ENCODE measurements at regions not wholly inside any gene's neighbourhood (a gene's known extent, or its start where the extent isn't known, plus 50 kb on each side); places are given as distances from the start of the nearest gene placed in this dataset.
"Not testable (repeated sequence)": the region's sequence is repeated elsewhere in the genome, so short reads cannot be mapped to it uniquely, and the experiment has no call there.

DNA sequence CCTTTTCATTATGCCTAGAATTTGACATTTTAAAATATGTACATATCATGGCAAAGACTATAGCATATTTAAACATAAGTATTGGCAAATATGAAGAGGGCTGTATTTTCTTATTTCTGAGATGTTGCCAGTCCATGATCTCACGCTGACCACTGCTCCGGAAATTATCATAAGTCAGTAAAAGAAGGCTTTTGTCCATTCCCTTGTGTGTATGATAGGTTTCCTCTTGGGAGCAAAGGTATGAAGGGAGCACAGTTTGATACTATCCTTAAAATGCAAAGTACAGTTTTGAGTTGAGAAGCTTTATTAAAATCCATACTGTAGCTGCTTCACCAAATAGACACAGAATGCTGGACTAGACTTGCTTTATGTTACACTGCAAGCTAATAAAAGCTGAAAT lies 52.6 kb upstream of the AGA start:
- DNase-seq (ENCODE audit: low read depth) = no peak

DNA sequence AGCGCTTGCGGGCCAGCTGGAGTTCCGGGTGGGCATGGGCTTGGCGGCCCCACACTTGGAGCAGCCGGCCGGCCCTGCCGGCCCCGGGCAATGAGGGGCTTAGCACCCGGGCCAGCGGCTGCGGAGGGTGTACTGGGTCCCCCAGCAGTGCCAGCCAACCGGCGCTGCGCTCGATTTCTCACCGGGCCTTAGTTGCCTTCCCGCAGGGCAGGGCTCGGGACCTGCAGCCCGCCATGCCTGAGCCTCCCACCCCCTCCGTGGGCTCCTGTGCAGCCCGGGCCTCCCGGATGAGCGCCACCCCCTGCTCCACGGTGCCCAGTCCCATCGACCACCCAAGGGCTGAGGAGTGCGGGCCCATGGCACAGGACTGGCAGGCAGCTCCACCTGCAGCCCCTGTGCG lies 53.4 kb upstream of the AGA start:
- DNase-seq (ENCODE audit: low read depth) = not testable (repeated sequence)

DNA sequence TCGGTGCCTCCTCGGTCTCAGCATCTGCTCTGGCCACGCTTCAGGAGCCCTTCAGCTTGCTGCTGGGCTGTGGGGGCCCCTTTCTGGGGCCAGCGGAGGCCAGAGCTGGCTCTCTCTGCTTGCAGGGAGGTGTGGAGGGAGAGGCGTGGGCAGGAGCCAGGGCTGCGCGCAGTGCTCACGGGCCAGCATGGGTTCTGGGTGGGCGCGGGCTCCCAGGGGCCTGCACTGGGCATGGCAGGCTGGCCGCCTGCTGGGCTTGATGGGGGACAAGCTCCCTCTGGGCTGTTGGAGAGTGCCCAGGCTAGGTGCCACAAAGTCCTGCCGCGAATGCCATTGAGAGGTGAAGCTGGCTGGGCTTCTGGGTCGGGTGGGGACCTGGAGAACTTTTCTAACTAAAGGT lies 57.3 kb upstream of the AGA start:
- no peak for DNase-seq (ENCODE audit: low read depth)

DNA sequence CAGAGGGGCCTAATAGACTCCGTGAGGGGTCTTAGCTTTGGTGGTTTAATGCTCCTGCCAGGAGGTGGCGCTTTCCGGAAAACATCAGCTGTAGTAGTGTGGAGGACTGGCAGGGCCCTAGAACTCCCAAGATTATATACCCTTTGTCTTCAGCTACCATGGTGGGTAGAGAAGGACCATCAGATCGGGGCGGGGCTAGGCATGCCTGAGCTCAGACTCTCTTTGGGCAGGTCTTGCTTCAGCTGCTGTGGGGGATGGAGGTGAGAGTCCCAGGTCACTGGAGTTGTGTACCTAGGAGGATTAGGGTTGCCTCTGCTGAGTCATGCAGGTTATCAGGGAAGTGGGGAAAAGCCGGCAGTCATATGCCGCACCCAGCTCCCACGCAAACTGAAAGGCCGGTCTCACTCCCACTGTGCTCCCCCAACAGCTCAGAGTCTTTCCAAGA lies 63.0 kb upstream of the AGA start:
- DNase-seq (ENCODE audit: low read depth) = no peak

DNA sequence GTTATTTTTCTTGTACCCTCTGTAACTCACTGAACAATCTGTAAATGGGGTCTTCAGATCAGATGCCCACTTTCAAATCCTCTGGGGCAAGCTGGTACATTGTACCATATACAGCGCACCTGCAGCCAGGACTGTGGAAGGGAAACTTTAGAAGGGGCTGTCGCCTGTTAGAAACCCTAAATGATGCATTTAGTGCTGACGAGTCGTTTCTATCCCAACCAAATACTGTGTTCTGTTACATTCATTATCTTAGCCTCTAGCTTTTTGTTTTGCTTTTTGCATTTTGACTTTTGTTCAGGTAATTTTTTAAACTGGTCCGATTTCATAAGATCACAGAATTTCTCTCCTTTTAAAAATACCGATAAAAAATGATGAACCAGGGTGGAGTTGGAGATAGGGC lies 66.4 kb upstream of the AGA start:
- DNase-seq (ENCODE audit: low read depth) = no peak

DNA sequence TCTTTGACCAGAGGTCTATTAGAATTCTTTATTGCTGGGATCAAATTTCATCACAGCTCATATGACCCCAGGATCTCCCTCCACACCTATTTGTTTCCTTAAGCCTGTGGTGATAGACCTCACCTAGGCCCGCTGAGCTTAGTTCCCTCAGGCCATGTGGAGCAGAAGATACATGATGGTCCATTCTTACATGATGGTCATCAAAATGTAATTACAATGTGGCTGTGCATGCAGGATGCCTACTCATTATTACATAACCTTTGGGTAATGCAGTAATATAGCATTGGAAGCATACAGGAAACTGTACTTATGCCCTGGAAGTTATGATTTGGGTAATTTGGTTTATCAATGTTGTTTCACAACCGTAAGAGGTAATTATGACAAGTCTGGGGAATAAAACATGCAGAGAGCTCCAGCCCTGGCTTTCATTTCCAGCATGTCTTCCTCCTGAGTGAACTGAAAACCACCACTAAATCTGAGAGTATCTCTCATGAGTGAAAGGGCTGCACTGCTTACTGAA lies 67.0 kb upstream of the AGA start:
- no peak for DNase-seq (ENCODE audit: low read depth)

DNA sequence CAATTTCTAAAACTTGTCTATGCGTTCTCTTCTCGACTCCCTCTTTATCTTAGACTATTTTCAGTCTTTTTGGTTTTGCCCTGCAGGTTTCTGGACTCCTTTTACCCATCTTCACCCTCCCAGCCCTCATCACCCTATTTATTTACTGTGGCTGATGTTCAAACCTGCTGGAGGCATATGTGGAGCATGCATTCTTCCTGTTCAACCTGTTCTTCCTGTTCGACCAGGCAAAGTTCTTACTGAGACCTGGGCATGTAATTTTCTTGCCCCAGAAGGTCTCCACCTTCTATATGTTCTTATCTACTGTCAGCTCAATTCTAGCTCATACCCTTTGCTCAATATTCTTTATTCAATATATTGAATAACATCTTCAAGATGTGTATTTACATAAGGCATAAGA lies 69.4 kb upstream of the AGA start:
- no peak for DNase-seq (ENCODE audit: low read depth)

DNA sequence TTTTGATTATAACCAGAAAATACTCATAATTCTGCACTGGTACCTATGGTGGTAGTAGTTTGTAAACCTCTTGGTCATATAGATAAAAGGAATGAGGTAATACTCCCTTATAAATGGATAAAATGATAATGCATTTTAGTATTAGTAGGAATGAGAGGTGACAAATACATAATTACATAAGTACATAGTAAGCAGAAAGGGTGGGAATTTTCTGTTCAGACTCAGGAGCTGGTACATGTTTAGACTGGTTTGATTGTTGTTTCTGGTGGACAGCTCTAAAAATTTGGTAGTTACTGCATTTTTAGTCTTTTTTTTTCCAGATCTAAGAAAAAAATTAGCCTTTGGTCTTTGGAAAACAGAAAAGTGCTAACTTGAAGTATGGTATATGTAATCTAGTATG lies 70.4 kb upstream of the AGA start:
- no peak for DNase-seq (ENCODE audit: low read depth)

DNA sequence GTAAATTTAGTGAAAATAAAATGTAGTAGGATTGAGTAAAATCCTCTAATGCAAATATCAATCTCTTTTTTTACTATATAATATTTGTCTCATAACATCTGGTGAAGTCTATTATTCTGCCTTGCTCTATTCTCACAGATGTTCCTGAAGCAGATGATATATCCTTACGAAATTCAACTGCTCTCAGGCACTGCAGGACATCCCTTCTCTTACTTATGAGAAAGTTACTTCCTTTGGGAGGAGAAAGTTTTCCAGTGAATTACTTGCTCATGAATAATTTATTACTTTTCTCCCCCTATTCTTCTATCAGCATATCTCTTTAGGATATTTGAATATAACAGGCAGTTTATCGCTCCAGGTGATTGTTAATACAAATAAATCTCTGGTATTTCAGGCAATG lies 75.6 kb upstream of the AGA start:
- DNase-seq (ENCODE audit: low read depth) = no peak

DNA sequence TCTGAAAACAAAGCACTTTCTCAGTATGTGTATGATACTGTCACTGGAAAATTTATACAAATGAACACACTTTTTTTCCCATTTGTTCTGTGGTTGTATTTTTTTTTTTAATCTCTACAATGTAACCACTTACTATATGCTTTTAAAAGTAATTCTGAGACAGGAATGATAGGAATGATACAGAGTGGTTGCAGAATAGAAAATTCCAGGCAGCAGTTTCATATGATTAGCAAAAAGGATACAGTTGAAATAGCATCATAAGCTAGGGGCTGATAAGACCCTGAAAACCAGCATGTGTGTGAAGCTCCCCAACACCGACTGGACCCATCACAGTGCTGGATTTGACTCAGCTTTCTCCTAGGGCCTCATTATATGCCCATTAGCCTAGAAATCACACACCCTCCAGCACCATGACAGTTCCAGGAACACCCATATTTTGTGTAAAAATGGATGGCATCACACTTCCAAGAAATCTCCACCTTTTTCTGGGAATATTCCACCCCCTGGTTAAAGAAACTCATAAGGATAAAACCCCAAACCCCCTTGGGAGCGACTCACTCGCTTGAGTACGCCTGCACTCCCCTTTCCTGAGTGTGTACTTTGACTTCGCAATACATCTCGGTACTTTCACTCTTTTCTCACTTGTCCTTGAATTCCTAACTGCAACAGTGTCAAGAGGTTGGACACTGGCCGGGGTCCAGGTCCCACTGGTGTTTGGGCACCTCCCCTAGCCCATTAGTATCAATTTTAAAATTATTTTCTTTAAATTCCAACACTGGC lies 77.4 kb upstream of the AGA start:
- no peak for DNase-seq (ENCODE audit: low read depth)

DNA sequence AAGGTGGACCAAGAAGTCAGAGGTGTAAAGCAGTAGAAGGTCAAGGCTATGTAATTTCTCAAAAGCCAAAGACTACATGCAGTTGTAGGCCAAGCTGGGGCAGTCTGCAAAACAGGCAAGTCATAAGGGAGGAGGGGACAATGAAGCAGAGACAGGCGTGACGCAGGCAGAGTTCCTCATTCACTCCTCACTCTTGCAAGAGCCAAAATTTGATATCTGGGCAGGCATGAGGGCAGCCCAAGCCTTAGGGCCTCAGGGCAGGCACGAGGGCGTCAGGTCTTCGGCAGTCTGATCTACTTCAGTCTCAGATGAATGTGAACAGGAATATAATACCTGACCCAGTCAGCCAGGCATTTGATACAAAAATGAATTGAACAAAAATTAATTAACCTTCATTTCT lies 86.4 kb upstream of the AGA start:
- DNase-seq (ENCODE audit: low read depth) = no peak

DNA sequence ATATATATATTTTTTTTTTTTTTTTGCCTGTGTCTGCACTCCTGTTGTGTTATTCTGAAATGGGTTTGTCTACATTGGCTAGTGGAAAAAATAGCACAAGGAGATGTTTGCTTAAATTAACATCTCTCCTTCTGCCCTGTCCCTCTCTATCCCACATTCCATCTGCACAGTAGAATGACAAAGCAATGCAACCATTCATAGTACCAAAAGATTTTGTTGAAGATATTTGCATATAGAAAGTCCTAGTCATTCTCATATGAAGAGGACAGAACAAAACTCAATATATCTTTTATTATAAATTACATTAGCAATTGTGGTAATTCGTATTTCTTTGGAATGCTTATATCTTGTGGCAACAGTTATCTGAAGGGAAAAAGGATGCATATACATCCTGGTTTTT lies 88.3 kb upstream of the AGA start:
- DNase-seq (ENCODE audit: low read depth) = no peak

DNA sequence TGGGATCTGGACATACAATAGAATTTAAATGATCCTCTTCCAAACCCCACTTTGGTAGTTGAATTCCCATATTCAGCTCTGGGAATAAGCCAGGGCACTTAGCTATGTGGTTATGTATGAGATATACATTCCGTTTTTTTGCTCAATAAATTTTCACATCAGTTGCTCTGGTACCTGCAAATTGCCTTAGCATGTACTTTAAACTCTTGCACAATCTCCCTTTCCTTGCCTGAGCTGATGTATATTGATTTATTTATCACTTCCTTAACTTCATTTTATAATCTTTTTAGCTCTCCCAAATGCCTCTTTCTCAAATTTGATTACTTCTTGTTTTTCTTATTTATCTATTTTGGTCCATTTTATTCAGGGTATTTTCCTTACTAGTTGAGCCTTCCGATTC lies 90.1 kb upstream of the AGA start:
- no peak for DNase-seq (ENCODE audit: low read depth)

DNA sequence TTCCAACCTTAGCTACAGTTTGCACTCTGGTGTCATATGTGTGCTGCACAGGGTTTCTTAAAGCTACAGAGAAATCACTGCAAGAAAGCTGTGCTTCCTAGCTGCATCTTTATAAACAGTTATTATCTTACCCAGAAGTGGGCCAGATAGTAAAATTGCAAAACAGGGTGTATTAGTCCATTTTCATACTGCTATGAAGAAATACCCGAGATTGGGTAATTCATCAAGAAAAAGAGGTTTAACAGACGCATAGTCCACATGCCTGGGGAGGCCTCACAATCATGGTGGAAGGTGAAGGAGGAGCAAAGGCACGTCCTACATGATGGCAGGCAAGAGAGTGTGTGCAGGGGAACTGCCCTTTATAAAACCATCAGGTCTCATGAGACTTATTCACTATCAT lies 92.6 kb upstream of the AGA start:
- not testable (repeated sequence) for DNase-seq (ENCODE audit: low read depth)

DNA sequence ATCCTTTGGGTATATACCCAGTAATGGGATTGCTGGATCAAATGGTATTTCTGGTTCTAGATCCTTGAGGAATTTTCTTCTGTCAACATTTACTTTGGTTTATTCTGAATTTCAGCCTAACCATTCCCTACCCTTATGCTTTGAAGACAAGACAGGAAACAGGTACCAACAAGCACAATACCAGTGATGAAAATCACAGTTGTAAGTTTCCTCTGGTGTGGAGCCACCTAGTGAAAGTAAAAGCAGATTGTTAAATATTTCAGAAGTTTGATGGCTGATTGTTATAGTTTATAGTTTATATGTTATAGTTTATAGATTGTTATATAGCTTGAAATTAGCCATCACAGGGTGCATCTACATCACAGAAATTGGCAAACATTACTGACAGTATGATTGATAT lies 104.5 kb upstream of the AGA start:
- no peak for DNase-seq (ENCODE audit: low read depth)

DNA sequence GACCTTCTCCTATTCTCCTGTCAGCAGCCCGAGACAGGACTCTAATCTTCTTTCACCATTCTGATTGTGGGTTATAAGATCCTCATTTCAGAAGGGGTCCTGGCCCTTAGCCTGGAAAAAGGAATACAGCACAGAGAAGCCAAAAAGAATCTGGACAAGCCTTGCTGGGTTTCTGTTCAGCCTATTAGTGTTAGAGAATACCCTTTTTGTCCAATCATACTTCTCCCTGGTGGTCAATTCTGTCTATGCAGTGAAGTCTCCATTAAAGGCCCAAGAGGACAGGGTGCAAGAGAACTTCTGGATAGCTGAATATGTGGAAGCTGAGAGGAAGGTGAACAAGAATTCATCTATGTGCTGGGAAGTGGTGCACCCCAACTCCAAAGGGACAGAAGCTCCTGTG lies 105.7 kb upstream of the AGA start:
- no peak for DNase-seq (ENCODE audit: low read depth)

DNA sequence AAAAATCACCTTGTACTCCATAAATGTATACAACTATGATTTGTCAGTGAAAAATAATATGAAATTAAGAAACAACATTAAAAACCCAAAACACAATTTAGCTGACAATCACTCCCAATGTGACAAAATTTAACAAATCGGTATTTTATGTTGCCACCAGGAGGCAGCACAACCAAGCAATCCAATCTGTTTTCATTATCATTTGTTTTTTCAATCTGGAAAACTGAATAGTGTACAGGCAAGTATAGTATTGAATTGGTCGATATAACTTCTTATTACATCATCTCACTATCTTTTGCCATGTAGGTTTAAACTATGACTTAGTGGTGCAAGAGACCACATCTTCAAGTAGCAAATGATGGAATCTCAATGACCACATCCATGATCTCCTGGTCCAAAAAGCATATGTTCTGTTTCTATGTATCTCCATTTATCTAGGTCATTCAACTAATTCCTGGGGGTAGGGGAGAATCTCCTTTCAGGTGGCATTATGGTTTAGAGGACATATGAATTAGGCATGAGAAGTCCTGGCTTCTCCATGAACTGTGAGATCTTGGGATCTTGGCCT lies 112.9 kb upstream of the AGA start:
- no peak for DNase-seq (ENCODE audit: low read depth)

DNA sequence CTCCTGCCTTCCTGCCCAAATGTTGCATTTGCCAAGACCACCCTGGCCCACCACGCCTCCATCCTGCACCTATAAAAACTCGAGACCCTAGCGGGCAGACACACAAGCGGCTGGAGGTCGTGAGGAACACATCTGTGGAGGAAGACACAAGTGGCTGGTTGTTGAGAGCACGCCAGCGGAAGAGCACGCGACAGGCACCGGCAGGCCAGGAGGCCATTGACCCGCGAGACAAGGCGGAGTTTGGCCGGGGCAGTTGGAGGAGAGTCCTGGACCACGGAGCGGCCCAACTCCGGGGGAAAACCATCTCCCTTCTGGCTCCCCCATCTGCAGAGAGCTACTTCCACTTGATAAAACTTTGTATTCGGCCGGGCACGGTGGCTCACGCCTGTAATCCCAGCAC lies 115.2 kb upstream of the AGA start:
- DNase-seq (ENCODE audit: low read depth) = no peak

DNA sequence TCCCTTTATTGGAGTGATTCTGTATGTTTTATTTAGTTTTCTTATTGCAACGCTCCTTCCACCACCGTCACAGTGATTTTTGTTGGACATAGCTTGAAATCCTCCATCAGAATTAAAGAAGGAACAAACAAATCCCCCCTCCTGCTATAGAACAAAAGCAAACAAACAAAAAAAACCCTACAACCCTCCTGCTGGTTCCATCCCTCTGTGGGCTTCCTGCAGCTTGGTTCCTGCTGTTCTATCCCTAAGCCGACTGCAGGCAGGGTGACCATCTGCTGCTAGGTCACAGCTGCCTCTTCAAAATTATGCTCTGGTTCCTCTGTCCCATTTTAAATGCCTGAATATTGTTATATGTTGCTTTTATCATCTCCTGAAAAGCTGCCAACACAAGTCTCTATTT lies 116.8 kb upstream of the AGA start:
- DNase-seq (ENCODE audit: low read depth) = no peak

DNA sequence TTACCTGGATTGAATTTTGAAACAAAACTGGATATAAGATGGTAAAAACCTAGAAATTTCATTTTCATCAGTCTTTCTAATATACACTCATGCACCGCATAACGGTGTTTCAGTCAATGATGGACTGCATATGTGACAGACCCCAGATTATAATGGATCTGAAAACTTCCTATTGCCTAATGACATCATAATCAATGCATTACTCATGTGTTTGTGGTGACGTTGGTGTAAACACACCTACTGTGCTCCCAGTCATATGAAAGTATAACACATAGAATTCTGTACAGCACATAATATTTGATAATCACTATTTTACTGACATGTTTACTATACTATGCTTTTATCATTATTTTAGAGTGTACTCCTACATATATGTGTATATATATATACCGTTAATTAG lies 119.9 kb upstream of the AGA start:
- no peak for DNase-seq (ENCODE audit: low read depth)

DNA sequence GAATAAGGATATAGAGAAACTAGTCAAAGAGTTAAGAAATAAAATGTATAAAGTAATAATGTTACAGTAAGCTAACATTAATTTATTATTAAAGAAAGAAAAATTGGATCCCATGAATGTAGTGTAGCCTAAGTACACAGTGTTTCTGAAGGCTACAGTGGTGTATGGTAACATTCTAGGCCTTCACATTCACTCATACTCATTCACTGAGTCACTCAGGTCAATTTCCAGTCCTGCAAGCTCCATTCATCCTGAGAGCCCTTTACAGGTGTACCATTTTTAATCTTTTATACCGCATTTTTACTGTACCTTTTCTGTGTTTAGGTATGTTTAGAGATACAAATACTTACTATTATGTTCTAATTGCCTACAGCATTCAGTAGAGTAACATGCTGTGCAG lies 120.6 kb upstream of the AGA start:
- DNase-seq (ENCODE audit: low read depth) = no peak

DNA sequence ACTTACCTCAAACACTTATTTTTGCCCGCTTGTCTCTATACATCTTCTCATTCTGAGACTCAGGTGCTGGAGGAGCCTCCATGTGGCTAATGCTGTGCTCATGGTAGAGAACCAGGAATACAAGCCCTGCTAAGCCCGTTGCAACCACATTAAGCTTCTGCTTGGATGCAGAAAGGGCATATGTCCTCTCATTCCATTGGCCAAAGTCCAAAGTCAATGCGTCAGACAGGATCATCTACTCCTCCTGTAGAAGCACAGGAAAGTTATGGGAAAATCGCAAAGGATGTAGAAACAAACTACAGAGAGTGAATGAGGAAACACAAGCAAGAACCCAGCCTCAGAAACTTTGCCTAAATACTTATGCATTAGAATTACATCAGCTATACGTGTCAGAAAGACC lies 124.5 kb upstream of the AGA start:
- DNase-seq (ENCODE audit: low read depth) = no peak

DNA sequence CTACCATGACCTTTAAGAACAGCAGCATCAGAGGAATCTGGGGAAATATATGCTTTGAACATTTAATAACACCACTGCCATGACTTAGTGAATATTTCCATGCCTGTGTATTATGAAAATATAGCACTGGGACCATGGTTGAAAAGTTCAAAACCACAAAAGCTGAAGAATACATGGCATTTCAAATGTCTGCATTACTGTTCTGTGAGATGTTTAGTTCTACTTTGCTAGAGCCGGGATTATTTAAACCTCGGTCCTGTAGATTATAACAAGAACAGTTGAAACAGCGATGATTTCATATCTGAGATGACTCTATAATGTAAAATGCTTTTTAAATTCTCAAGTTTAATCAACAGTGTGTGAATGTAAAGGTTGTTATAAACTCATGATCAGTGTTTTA lies 126.7 kb upstream of the AGA start:
- no peak for DNase-seq (ENCODE audit: low read depth)

DNA sequence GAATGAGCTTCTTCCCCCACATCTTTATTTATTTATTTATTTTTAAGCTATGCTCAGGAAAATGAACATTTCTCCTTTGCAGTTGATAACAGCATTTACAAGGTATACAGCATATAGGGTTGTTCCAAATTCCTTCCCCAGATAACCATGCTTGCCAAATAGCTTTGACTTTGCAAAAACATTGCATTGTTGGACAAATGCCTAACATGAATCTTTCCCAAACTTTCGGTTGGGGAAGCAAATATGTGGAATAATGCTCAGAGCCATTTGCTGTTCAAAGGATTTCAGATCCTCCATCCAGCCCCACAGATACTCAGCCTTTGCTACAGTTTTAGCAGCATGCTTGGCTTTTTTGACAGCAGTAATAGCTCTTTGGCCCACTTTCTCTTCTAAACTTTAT lies 127.2 kb upstream of the AGA start:
- no peak for DNase-seq (ENCODE audit: low read depth)
